ENCODE measurements at regions not wholly inside any gene's neighbourhood (a gene's known extent, or its start where the extent isn't known, plus 50 kb on each side); places are given as distances from the start of the nearest gene placed in this dataset.

- H3K4me3 ChIP-seq, result no peak overlapping the region
Observed at GRCh38 chr18:42632801-42633200, 482.7 kb downstream of the RIT2 start.

GRCh38 chr18:42635378-42636048 is 480.0 kb downstream of the RIT2 start:
- H3K9me3 ChIP-seq, result no peaks in the 10 kb centered on the region
- no peaks in the 10 kb centered on the region for H3K27me3 ChIP-seq
- DNase-seq (ENCODE audit: low spot score in 2 of 2), result no peak
- H3K4me1 ChIP-seq, result no peaks in the 10 kb centered on the region
- TF ChIP-seq POLR2AphosphoS5 (IDR thresholded peaks at IDR 0.05), result no peak
- TF ChIP-seq CTCF (IDR thresholded peaks at IDR 0.05), result no peak
- no peak for TF ChIP-seq POLR2A (IDR thresholded peaks at IDR 0.05)
- intact Hi-C loops (cut with DNase I; ENCODE audit: low total_unique reads), result no loop called here
- no peak overlapping the region for H3K27ac ChIP-seq
- no peak overlapping the region for H3K4me3 ChIP-seq
- H3K36me3 ChIP-seq, result no peaks in the 10 kb centered on the region

More at GRCh38 chr18:42632801-42633200, 482.7 kb downstream of the RIT2 start:
- no peaks in the 10 kb centered on the region for H3K27me3 ChIP-seq
- H3K4me1 ChIP-seq, result no peaks in the 10 kb centered on the region
- no peaks in the 10 kb centered on the region for H3K9me3 ChIP-seq
- H3K27ac ChIP-seq, result no peak overlapping the region
- no peak for DNase-seq (ENCODE audit: low spot score in 2 of 2)
- intact Hi-C loops (cut with DNase I; ENCODE audit: low total_unique reads), result no loop called here
- TF ChIP-seq POLR2AphosphoS5 (IDR thresholded peaks at IDR 0.05), result no peak
- TF ChIP-seq POLR2A (IDR thresholded peaks at IDR 0.05), result no peak
- no peaks in the 10 kb centered on the region for H3K36me3 ChIP-seq

- no peaks in the 10 kb centered on the region for H3K36me3 ChIP-seq
- no peak overlapping the region for H3K4me3 ChIP-seq
- H3K27ac ChIP-seq, result no peak overlapping the region
- H3K4me1 ChIP-seq, result no peaks in the 10 kb centered on the region
- TF ChIP-seq CTCF (IDR thresholded peaks at IDR 0.05) (no peak), POLR2A (IDR thresholded peaks at IDR 0.05) (no peak)
- H3K9me3 ChIP-seq, result no peaks in the 10 kb centered on the region
- intact Hi-C loops (cut with DNase I; ENCODE audit: low total_unique reads), result no loop called here
- no peak for DNase-seq (ENCODE audit: low spot score in 2 of 2)
- no peaks in the 10 kb centered on the region for H3K27me3 ChIP-seq
Observed at GRCh38 chr18:42636309-42636708, 479.2 kb downstream of the RIT2 start.

- no peaks in the 10 kb centered on the region for H3K9me3 ChIP-seq
- no peak for DNase-seq (ENCODE audit: low spot score in 2 of 2)
- no peak overlapping the region for H3K27ac ChIP-seq
- H3K27me3 ChIP-seq, result no peaks in the 10 kb centered on the region
- H3K36me3 ChIP-seq, result no peaks in the 10 kb centered on the region
- intact Hi-C loops (cut with DNase I; ENCODE audit: low total_unique reads), result no loop called here
- TF ChIP-seq CTCF (IDR thresholded peaks at IDR 0.05) (no peak), POLR2A (IDR thresholded peaks at IDR 0.05) (no peak), POLR2AphosphoS5 (IDR thresholded peaks at IDR 0.05) (no peak)
- H3K4me1 ChIP-seq, result no peaks in the 10 kb centered on the region
- H3K4me3 ChIP-seq, result no peak overlapping the region
Observed at GRCh38 chr18:42640160-42640559, 475.3 kb downstream of the RIT2 start.

- no peaks in the 10 kb centered on the region for H3K27me3 ChIP-seq
- H3K4me3 ChIP-seq, result no peak overlapping the region
- H3K36me3 ChIP-seq, result no peaks in the 10 kb centered on the region
- no peaks in the 10 kb centered on the region for H3K9me3 ChIP-seq
- intact Hi-C loops (cut with DNase I; ENCODE audit: low total_unique reads), result no loop called here
- no peak for DNase-seq (ENCODE audit: low spot score in 2 of 2)
- H3K27ac ChIP-seq, result no peak overlapping the region
- no peaks in the 10 kb centered on the region for H3K4me1 ChIP-seq
- TF ChIP-seq CTCF (IDR thresholded peaks at IDR 0.05) (no peak), POLR2AphosphoS5 (IDR thresholded peaks at IDR 0.05) (no peak), POLR2A (IDR thresholded peaks at IDR 0.05) (no peak)
Observed at GRCh38 chr18:42641996-42642395, 473.5 kb downstream of the RIT2 start.

Measured in breast epithelium (tissue), 4 donors.